Nephron (organoid): ENCODE measurements at regions not wholly inside any gene's neighbourhood (a gene's known extent, or its start where the extent isn't known, plus 50 kb on each side); places are given as distances from the start of the nearest gene placed in this dataset.

Source experiments
- H3K27ac Mint-ChIP-seq, 3 experiments: 2 replicates each; pipeline ENCODE4 v1.8.0; 2020; ENCODE audit warnings: mixed read lengths in 3 of 3, mild to moderate bottlenecking in 2 of 3, moderate library complexity in 1 of 3
- H3K27me3 Mint-ChIP-seq: 2 replicates; pipeline ENCODE4 v1.8.0; 2021; ENCODE audit warnings: low read depth, mild to moderate bottlenecking, moderate library complexity, mixed read lengths
- H3K36me3 Mint-ChIP-seq: 2 replicates; pipeline ENCODE4 v1.8.0; 2020; ENCODE audit warnings: low read depth, mixed read lengths
- H3K4me1 Mint-ChIP-seq: 2 replicates; pipeline ENCODE4 v1.8.0; 2020; ENCODE audit warnings: mixed read lengths
- H3K4me3 Mint-ChIP-seq, 3 experiments: 2 replicates each; pipeline ENCODE4 v1.8.0; 2020; ENCODE audit warnings: mild to moderate bottlenecking in 3 of 3, mixed read lengths in 3 of 3, moderate library complexity in 2 of 3
- H3K9me3 Mint-ChIP-seq: 2 replicates; pipeline ENCODE4 v1.8.0; 2020; ENCODE audit warnings: mixed read lengths
- CTCF ChIP-seq, 3 experiments: fragments of 200-600 bp; sonication (generic); IDR thresholded peaks; one replicate each; pipeline ENCODE4 v1.5.0; 2021; ENCODE audit warnings: antibody characterized with exemption in 3 of 3; ENCODE audit not compliant: unreplicated experiment in 3 of 3

- no peak overlapping the region for H3K4me3 Mint-ChIP-seq
- no peaks in the 10 kb centered on the region for H3K27me3 Mint-ChIP-seq
- TF ChIP-seq CTCF (IDR thresholded peaks at IDR 0.05; ENCODE audit: unreplicated experiment in 3 of 3): no peak
- H3K27ac Mint-ChIP-seq: peak overlapping the region in 1 of 3 experiments; percentile 36
- H3K9me3 Mint-ChIP-seq: no peaks in the 10 kb centered on the region
- H3K36me3 Mint-ChIP-seq: no peaks in the 10 kb centered on the region
- H3K4me1 Mint-ChIP-seq: no peaks in the 10 kb centered on the region
These were observed 68.3 kb upstream of the ST6GALNAC3 start for GRCh38 chr1:76006234-76006633.

GRCh38 chr1:76010802-76011201, 63.7 kb upstream of the ST6GALNAC3 start:
- Mint-ChIP-seq H3K27me3 (peaks cover 4% of the 10 kb centered on the region), H3K9me3 (no peaks in the 10 kb centered on the region), H3K4me1 (no peaks in the 10 kb centered on the region), H3K27ac (no peak overlapping the region), H3K36me3 (no peaks in the 10 kb centered on the region), H3K4me3 (no peak overlapping the region)
- no peak for TF ChIP-seq CTCF (IDR thresholded peaks at IDR 0.05; ENCODE audit: unreplicated experiment in 3 of 3)

GRCh38 chr1:76012341-76013205, 62.0 kb upstream of the ST6GALNAC3 start:
- H3K36me3 Mint-ChIP-seq: no peaks in the 10 kb centered on the region
- no peak for TF ChIP-seq CTCF (IDR thresholded peaks at IDR 0.05; ENCODE audit: unreplicated experiment in 3 of 3)
- no peak overlapping the region for H3K4me3 Mint-ChIP-seq
- no peaks in the 10 kb centered on the region for H3K9me3 Mint-ChIP-seq
- H3K27ac Mint-ChIP-seq: peak overlapping the region in 2 of 3 experiments; percentile 34 to 70
- peaks cover 8% of the 10 kb centered on the region for H3K27me3 Mint-ChIP-seq
- no peaks in the 10 kb centered on the region for H3K4me1 Mint-ChIP-seq

GRCh38 chr1:76013206-76013581, 61.4 kb upstream of the ST6GALNAC3 start:
- no peak overlapping the region for H3K4me3 Mint-ChIP-seq
- H3K27ac Mint-ChIP-seq: peak overlapping the region in 2 of 3 experiments; percentile 34 to 70
- no peaks in the 10 kb centered on the region for H3K4me1 Mint-ChIP-seq
- TF ChIP-seq CTCF (IDR thresholded peaks at IDR 0.05; ENCODE audit: unreplicated experiment in 3 of 3): no peak
- no peaks in the 10 kb centered on the region for H3K9me3 Mint-ChIP-seq
- peaks cover 8% of the 10 kb centered on the region for H3K27me3 Mint-ChIP-seq
- no peaks in the 10 kb centered on the region for H3K36me3 Mint-ChIP-seq

- H3K4me1 Mint-ChIP-seq: no peaks in the 10 kb centered on the region
- no peak for TF ChIP-seq CTCF (IDR thresholded peaks at IDR 0.05; ENCODE audit: unreplicated experiment in 3 of 3)
- H3K27ac Mint-ChIP-seq: no peak overlapping the region
- peaks cover 8% of the 10 kb centered on the region for H3K27me3 Mint-ChIP-seq
- H3K9me3 Mint-ChIP-seq: no peaks in the 10 kb centered on the region
- H3K36me3 Mint-ChIP-seq: no peaks in the 10 kb centered on the region
- H3K4me3 Mint-ChIP-seq: no peak overlapping the region
These were observed 59.0 kb upstream of the ST6GALNAC3 start for GRCh38 chr1:76015478-76016103.
